ENCODE measurements at regions not wholly inside any gene's neighbourhood (a gene's known extent, or its start where the extent isn't known, plus 50 kb on each side); places are given as distances from the start of the nearest gene placed in this dataset.

DNA sequence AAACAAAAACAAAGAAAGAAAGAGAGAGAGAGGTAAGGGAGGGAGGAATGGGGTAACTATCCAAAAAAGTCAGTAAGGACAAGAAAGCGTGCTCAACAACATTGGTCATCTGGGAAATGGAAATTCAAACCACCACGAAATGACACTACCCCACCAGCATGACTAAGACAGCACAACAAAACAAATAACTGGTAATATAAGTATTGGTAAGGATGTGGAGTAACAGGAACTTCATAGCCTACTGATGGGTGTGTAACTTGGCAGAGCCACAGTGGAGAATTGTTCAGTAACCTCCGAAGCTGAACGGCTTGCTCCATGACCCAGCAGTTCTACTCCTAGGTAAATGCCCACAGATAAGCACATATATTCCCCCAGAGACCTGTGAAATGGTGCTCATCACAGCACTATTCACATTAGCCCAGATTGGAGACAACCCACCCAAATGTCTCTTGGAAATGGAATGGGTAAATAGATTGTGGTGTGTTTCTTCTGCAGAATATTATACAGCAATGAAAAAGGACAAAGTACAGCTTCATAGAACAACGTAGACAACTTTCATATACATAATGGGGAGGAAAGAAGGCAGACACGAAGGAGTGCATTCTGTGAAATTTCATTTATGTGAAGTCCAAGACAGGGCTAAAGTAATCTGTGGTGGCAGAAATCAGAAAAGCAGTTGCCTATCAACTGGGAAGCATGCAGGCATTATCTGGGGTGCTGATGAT, 95.5 kb upstream of the ATP6AP2 start:
- no peak for DNase-seq

DNA sequence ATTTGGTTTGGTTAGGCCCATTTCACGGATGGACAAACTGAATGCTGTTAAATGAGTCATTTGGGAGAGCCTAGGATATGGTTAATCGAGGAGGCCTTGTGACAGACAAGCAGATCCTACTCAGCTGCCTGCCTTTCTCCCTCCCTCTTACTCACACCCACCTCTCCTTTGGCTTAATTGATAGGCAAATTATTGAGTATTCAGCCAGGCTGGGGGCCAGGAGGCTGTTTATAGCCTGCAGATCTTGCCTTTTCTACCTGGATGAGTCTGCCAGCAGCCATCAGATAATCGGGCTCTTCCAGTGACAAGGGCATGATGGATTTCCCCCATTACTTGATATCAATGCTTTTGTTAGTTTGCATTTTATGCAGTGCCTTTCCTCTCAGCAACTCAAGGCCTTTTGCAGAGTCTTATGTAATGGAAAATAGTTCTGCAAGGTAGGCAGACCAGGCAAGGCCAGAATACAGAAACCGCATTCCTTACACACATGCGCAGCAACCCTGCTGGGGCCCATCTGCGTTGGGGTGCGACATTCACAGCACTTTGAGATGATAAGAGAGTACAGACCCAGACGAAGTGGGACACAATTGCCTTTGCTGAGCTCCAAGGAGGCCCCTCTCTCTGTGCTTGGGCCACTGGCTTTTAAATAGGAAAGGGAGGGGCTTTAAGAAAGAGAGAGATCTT, 96.2 kb upstream of the ATP6AP2 start:
- DNase-seq, result no peak

DNA sequence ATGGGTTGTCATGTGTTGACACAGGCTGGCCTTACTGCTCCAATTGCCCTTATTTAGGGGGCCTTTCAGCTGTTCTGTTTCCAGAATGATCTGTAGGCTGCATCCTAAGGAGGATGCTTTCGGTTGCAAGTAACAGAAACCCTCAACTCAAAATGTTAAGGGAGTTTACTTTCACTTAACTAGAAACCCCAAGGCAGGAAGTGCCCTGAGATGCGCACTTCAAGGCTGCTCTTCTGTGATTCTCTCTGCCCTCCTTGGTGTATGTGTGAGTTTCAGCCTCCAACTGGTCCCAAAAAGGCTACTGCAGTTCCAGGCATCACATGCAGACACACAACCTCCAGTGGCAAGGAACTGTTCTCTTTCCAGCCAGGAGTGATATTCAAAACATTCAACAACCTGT, 97.3 kb upstream of the ATP6AP2 start:
- no peak for DNase-seq

DNA sequence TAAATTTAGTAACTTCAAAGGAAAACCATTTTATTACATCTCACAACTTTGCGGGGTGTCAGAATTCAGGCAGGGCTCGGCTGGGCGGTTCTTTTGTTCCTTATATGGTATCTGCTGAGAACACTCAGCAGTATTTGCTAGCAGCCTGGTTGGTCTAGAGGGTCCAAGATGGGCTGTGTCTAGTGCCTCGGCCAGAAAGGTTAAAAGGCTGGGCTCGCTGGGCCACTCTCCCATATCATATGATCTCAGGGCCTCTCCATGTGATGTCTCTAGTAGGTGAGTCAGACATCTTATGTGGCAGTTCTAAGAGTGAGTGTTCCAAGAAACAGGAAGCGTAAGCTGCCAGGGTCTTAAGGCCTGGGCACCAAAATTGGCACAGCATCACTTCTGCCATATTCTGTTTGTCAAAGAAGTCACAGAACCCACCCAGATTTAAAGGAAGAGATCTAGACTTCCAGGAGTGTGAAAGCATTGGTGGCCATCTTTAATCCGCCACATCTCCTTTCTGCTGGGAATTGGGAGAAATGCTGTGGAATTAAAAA, 100.9 kb upstream of the ATP6AP2 start:
- DNase-seq, result no peak

DNA sequence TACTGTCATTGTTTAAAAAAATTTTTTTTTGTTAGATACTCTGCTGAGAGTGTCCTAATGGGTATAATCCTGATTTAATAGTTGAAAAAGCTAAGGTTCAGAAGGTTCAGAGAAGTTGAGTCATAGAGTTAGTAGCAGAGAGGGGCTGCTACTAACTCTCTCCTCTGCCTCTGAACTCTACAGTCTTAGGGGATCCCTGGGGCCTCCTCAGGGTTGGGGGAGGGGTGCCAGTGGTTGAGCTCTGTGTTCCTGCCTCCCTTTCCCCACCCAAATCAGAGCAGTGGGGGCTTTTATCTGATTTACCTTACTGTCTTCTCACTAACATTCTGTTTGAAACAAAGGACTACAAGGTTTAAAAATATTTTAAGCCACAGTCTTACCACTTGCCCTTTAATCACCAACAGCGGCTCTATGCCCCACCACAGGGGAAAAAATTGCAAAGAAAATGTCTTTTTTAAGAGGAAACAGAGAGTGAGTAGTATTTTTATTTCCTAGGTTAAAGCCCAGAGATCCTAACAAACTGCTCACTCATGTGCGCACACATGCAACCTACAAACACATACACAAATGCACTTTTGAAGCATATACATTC, 102.2 kb upstream of the ATP6AP2 start:
- no peak for DNase-seq

DNA sequence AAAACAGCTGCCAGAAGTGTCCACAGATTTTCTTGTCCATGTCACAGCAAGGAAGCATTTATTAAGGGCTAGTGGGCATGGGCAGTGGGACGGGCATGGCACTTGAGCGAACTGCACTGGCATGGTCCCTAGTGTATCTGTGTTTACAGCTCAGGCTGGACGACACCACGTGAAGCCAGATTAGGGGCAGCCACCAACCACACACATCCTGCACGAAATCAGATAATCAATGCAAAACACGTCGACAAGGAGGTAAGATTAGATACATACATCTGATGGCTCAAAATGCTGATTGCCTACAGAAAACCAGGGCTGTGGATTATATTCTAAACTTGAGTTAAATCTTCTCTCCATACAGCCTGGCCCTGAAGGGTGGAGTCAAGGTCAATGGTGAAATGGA, 103.8 kb upstream of the ATP6AP2 start:
- no peak for DNase-seq

DNA sequence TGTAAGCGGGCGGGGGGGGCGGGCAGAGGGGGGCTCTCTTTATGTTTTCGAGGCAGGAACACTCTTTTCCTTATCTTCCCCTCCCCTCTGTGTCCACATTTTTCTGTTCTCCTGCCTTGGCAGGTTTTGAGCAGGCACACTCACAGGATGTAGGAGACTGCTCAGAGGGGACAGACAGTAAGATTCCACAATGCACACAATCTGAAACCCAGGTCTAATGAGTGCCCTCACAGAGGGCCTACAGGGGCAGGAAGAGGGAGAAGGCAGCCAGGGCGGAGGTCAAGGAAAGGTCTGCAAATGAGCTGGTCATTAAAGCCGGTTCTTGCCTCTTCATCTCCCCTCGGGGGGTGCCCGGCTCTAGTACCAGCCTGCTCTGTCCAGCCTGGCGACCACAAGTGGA, 106.1 kb upstream of the ATP6AP2 start:
- DNase-seq, result no peak

DNA sequence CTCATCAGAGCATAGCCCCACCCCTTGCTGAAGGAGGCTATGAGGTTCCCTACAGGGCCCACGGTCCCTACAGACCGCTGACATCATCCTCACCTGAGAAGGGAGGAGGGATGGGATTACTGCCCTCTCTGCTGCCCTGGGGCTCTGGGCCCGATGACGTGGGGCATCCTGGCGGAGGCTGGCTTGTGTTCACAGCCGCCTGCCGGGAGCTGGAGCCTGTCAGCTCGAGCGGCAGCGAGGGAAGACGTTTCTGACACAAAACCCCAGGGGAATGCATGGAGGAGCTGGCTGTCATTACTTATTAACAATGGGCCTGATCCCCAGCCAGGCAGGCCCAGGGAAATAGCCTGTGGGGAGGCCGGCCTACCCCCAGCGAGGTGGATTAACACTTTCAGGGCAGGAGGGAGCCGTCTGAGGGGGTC, 106.6 kb upstream of the ATP6AP2 start:
- peak; percentile 46 for DNase-seq

DNA sequence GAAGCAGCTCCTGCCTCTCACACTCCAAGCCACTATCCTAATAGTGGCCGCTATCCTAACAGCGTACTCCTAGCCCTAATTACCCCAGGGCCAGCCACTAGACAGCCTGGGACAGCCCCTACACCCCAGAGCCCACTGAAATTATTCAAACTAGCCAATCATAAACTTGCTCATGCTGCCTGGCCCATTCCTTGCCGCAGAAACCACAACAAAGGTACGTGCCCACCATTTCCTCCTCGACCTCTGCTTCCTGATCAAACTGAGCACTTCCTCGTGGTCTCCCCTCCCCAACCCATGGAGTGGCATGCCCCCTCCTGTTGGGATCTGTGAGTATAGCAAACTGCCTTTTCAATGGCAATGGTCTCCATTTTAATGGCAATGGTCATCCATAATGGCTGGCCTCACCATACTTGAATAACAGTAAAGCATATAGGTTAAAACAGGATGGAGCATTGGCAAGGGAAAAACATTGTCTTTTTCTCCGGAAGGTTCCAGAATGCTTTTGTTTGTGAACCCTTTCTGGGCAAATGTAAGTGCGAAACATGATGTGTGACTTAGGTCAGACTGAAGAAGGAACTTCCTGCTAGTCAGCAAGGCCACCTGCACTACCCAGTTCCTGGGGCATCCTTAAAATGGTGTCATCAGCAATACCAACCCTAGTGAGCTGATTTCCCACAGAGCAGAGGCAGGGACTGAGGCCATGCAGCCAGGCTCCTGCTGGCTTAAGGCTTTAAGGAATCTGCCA, 107.1 kb upstream of the ATP6AP2 start:
- DNase-seq, result no peak

DNA sequence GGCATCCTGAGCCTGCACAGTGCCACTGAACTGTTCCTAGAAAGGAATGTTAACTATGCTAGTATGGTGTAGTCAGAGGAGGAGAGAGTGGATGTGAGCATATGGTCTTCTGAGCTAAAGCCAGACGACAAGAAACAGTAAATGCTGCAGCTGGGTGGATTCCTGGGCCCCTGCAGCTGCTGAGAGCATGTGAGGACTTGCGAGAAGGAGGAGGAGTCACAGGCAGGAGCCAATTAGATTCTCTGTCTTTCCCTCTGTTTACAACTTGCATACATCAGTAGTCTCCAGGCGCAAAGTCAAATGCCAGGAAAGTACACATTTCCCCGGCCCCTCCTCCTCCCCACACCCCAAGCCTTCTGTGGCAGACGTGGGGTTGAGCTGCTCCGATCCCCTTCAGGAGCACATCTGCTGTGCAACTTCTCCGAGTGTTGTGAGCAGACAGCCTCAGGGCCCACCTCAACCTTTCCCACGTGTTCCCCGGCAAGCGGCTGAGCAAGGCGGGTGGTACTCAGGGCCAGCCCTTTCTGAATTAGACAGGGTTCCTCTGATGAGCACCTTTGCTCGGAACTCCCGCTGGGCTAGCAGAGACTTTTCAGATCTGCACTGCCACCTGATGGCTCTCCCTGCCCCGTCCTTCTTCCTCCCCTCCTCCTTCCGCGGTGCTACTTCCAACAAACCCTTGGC, 108.7 kb upstream of the ATP6AP2 start:
- DNase-seq, result peak; percentile 65

DNA sequence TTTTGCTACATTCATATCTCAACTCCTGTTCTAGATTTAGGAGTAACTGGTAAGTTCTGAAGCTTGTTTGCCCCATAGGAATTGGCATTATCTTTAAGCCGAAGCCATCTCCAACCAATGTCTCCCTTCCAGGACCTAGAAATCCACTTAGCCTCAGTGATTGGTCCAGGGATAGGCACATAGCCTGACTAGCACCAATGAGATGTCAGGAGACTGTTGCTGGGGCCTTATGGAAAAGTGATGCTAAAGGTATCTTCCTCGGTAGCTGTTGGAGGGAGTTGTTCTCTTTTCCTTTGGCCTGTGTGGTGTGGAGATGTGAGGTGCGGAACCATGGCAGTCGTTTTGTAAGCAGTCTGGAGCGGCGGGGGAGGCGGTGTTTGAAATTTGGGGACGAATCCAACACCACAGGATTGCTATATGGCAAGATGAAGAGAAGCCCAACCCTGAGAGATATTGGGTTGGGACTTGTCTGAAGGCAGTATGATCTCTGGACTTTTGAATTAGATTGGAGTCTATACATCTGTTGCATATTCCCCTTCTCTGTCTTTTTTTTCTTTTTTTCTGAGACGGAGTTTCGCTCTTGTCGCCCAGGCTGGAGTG, 109.8 kb upstream of the ATP6AP2 start:
- no peak for DNase-seq

DNA sequence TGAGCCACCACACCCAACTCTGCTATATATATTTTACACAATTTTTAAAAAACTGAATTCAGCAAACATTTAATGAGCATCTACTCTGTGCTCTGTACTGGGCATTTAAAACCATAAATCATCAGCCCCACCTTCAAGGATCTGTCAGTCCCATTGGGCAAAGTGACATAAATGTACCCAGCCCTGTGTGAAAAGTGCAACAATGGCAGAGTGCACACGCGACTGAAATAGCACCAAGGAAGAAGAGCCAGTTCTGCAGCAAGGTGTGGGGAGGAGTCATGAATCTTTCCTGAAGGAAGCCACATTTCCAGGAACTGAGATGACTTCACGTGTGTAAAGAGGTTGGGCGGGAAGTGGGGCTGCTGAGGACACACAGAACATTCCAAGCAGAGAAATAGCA, 111.5 kb upstream of the ATP6AP2 start:
- DNase-seq, result no peak

DNA sequence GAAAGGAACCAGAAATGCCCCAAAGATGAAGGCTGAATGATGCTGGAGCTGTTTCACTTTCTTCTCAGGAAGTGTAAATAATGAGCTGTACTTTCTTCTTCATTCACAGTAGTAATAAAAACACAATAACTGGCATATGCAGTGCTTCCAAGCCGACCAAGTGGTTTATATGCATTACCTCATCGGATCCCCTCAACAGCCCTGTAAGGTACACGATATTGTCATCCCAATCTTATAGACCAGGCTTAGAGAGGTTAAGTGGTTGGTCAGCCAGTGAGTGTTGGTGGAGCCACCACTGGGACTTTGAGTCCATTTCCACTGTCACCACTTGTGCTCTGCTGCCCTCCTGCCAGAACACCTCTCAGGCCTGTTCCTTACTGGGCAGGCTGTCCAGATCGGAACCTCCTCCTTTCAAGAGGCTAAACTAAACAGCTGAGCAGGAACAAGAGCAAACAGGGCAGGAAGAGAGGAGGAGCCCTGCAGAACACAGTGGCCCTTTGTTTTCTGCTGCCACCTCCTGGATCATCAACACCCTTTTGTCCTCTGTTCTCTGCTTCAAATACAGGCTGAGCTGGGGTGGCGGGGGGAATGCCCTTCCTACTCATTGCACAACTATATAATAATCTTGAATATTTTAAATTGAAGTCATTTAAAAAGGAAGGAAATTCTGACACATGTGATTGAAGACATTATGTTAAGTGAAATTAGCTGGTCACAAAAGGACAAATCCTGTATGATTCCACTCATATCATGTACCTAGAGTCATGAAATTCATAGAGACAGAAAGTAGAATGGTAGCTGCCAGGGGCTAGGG, 112.5 kb upstream of the ATP6AP2 start:
- DNase-seq, result peak; percentile 45

DNA sequence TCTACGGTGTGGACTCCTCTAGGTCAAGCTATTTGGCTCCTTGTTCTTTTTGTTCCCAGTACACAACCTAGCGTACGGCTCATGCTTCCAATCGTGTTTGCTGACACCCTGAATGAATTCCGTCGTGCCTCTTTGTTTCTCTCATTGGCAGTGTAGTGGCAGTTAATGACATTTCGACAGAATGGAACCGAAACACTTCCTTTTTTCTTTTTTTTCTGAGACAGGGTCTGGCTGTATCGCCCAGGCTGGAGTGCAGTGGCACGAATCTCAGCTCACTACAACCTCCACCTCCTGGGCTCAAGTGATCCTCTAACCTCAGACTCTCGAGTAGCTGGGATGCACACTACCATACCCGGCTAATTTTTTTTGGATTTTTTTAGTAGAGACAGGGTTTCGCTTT, 113.3 kb upstream of the ATP6AP2 start:
- no peak for DNase-seq

DNA sequence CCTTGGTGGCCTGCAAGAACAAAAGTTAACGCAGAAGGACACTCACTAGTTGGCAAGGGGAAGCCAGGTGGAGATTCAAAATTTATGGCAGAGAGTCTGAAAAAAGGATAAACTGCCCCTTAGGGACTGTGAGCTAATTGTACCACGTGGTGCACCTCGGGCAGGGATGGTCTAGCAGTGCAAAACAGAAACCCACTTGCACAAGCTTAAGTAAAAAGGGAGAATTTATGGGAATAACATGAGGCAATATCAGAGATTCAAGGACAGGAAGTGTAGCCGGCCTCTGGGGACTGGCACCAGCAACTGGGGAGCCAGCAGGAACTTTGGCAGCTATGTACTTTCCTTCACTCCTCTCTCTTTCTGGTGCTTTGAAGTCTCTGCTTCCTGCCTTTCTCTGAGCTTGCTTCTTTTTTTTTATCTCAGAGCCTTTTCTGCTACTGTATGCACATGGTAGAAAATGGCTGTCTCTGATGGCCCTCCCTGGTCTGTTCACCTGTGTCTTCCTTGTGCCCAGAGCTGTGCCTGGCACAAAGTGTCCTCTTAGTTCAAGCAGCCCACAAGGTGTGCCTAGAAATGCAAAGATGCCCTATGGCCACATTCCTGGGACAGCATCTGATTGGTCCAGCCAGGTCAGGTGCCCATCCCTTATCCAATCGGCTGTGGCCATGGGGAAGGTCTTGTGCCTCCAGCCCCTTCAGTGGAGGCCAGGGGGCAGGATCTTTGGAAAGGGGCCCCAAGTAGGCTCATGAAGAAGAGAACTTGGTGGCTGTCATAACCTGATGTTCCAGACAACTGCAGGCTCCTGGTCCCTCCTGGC, 114.8 kb upstream of the ATP6AP2 start:
- DNase-seq, result no peak

DNA sequence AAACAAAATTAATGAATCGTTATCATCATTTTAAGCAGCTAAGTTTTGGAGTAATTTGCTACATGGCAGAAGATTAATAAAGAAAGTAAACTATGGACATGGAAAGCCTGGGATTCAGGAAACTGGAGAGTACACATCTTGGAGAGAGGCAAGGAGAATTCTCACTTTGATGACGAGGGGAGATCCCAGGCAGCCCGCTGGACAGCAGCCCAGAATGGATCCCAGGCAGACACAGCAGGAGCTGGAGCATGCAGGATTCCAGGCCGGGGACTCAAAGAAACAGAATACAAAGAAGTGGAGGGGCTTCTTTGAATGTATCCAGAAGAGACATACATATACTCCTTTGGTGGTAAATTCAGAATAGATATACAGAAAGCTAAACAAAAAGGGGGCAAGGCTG, 118.0 kb upstream of the ATP6AP2 start:
- no peak for DNase-seq

DNA sequence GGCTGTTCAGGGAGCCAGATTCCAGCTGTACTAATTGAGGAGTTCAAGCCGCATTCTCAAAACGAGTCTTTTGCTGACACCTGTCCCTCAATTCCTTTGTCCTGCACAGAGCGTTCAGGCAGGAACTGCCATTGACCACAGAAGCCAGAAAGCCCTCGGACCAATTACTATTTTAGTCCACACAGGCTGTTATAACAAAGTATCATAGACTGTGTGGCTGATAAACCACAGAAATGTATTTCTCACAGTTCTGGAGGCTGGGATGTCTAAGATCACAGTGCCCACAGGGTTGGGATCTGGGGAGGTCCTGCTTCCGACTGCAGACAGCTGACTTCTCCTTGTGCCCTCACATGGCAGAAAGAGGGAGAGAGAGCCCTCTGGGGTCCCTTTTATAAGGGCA, 119.8 kb upstream of the ATP6AP2 start:
- no peak for DNase-seq

DNA sequence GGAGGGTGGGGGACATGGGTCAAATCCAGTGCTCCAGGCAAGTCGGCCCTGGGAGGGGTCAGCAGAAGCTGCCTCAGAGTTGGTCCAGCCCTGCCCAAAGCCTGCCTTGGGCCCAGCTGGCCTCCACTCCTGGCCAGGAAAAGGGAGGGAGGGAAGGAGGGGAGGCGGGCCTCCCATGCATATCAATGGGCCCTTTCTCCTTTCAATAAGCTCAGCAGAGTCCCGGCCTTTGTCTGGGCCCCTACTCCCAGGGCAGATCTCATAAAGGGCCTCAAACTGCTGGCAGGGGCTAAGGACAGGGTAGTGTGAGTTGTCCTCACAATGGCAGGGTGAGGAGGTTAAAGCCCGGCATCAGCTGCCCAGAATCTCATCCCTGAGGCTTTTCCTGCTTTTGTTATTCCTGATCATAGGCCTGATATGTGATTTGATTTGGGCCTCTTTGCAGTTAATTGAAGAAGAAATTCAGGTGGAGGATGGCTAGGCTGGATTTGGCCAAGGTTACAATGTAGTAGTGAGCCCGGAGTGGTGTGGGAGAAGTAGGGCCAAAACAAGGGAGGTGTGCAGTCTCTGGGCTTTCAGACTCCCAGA, 121.1 kb upstream of the ATP6AP2 start:
- no peak for DNase-seq

DNA sequence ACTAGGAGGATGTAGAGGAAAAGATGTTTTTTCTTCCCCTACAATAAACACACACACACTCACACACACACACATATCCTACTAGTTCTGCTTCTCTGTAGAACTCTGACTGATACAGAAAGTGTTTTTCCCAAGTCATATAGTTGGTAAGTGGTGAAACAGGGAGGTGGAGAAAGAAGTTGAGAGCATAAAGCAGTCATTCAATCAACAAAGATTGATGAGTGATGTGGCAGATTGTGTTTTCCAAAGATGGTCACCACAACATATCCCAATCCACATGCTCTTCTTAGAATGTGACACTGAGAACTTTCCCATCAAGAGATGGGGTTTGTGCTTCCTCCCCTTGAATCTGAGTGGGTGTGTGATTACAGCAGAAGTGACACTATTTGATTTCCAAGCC, 123.4 kb upstream of the ATP6AP2 start:
- no peak for DNase-seq

All from left kidney (tissue), 1 donor.